Astrocyte (in vitro differentiated cells and primary cell): ENCODE measurements at regions not wholly inside any gene's neighbourhood (a gene's known extent, or its start where the extent isn't known, plus 50 kb on each side); places are given as distances from the start of the nearest gene placed in this dataset.

Experiments
- DNase-seq: peaks from one replicate; pipeline ENCODE4 v3.0.0-alpha.2; 2010; ENCODE audit warnings: low read depth
- FAIRE-seq: peaks from 2 replicates; lab custom pipeline; 2011; peaks lifted over from hg19 to GRCh38; lab: Jason Lieb, UNC
- H2AFZ ChIP-seq: 2 replicates; pipeline ENCODE4 v1.6.0; 2012; ENCODE audit warnings: low read depth, low read length, inconsistent platforms
- H3K27ac ChIP-seq: 2 replicates; pipeline ENCODE4 v1.5.1; 2011; ENCODE audit warnings: low read depth, low read length, inconsistent platforms
- H3K27me3 ChIP-seq: 2 replicates; pipeline ENCODE4 v1.6.0; 2011; ENCODE audit warnings: low read length, inconsistent platforms; ENCODE audit not compliant: insufficient read depth
- H3K36me3 ChIP-seq: 2 replicates; pipeline ENCODE4 v1.5.1; 2011; ENCODE audit warnings: low read length, inconsistent platforms; ENCODE audit not compliant: insufficient read depth
- H3K4me1 ChIP-seq: 2 replicates; pipeline ENCODE4 v1.5.1; 2011; ENCODE audit warnings: low read length, inconsistent platforms; ENCODE audit not compliant: insufficient read depth
- H3K4me2 ChIP-seq: 2 replicates; pipeline ENCODE4 v1.6.0; 2012; ENCODE audit warnings: low read length, inconsistent platforms
- H3K4me3 ChIP-seq: 2 replicates; pipeline ENCODE4 v1.5.1; 2011; ENCODE audit warnings: low read depth, mild to moderate bottlenecking, low read length, inconsistent platforms; ENCODE audit not compliant: insufficient read depth
- H3K79me2 ChIP-seq: 2 replicates; pipeline ENCODE4 v1.6.0; 2012; ENCODE audit warnings: mild to moderate bottlenecking, low read length, inconsistent platforms; ENCODE audit not compliant: insufficient read depth
- H3K9ac ChIP-seq: 2 replicates; pipeline ENCODE4 v1.6.0; 2012; ENCODE audit warnings: mild to moderate bottlenecking, low read length, inconsistent platforms
- H3K9me3 ChIP-seq: 2 replicates; pipeline ENCODE4 v1.5.1; 2012; ENCODE audit warnings: low read depth, mild to moderate bottlenecking, low read length, inconsistent platforms; ENCODE audit not compliant: insufficient read depth
- H4K20me1 ChIP-seq: 2 replicates; pipeline ENCODE4 v1.6.0; 2012; ENCODE audit warnings: low read length, inconsistent platforms; ENCODE audit not compliant: insufficient read depth
- H3K27ac Mint-ChIP-seq: one replicate; pipeline ENCODE4 v1.8.0; 2021; ENCODE audit warnings: mild to moderate bottlenecking, mixed read lengths; ENCODE audit not compliant: unreplicated experiment
- H3K27me3 Mint-ChIP-seq: one replicate; pipeline ENCODE4 v1.8.0; 2021; ENCODE audit warnings: low read depth, mixed read lengths; ENCODE audit not compliant: unreplicated experiment
- H3K36me3 Mint-ChIP-seq: one replicate; pipeline ENCODE4 v1.8.0; 2021; ENCODE audit warnings: low read depth, mixed read lengths; ENCODE audit not compliant: unreplicated experiment
- H3K4me1 Mint-ChIP-seq: one replicate; pipeline ENCODE4 v1.8.0; 2021; ENCODE audit warnings: low read depth, mixed read lengths; ENCODE audit not compliant: unreplicated experiment
- H3K4me3 Mint-ChIP-seq: one replicate; pipeline ENCODE4 v1.8.0; 2021; ENCODE audit warnings: mild to moderate bottlenecking, moderate library complexity, mixed read lengths; ENCODE audit not compliant: unreplicated experiment
- H3K9me3 Mint-ChIP-seq: one replicate; pipeline ENCODE4 v1.8.0; 2021; ENCODE audit warnings: mild to moderate bottlenecking, mixed read lengths; ENCODE audit not compliant: unreplicated experiment
- EZH2 ChIP-seq: IDR thresholded peaks from 2 replicates; pipeline ENCODE4 v1.6.1; 2012; ENCODE audit warnings: mild to moderate bottlenecking, low read length, inconsistent platforms; ENCODE audit not compliant: insufficient read depth
- TF ChIP-seq, protein P1 (sequence below): IDR thresholded peaks from 2 replicates; pipeline ENCODE4 v1.5.1; 2011; ENCODE audit warnings: low read depth, mild to moderate bottlenecking, inconsistent platforms, low read length, moderate library complexity; ENCODE audit not compliant: insufficient read depth

DNA sequence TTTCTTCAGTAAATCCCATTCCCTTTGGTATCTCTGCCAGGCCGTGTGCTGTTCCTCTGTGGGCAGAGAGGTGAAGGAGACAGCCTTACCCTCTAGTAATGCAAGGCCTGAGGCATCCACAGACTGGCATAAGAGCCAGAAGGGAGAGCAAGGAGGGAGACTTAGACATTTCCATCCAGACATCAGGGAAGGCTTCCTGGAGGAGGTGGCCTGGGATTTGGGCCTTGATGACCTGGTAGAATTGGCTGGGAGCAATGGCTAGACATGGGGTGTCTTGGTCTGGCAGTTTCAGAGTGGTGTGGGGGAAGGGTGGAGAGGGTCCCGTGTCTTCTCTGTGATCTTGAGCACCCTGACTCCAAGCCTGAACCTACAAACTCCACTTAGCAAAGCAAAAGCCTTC, 81.8 kb downstream of the RHOB start:
- Histone ChIP-seq H4K20me1 (no peaks in the 10 kb centered on the region), H2AFZ (no peak overlapping the region), H3K9ac (no peak overlapping the region), H3K4me1 (peaks cover 21% of the 10 kb centered on the region), H3K9me3 (no peaks in the 10 kb centered on the region), H3K79me2 (no peaks in the 10 kb centered on the region), H3K4me2 (no peak overlapping the region), H3K36me3 (no peaks in the 10 kb centered on the region), H3K27me3 (no peaks in the 10 kb centered on the region), H3K4me3 (no peak overlapping the region), H3K27ac (no peak overlapping the region)
- Mint-ChIP-seq H3K36me3 (no peaks in the 10 kb centered on the region), H3K9me3 (no peaks in the 10 kb centered on the region), H3K4me3 (no peak overlapping the region), H3K4me1 (peaks cover 24% of the 10 kb centered on the region), H3K27ac (no peak overlapping the region), H3K27me3 (peaks cover 11% of the 10 kb centered on the region)
- no peak for TF ChIP-seq EZH2
- TF ChIP-seq, protein P1, sequence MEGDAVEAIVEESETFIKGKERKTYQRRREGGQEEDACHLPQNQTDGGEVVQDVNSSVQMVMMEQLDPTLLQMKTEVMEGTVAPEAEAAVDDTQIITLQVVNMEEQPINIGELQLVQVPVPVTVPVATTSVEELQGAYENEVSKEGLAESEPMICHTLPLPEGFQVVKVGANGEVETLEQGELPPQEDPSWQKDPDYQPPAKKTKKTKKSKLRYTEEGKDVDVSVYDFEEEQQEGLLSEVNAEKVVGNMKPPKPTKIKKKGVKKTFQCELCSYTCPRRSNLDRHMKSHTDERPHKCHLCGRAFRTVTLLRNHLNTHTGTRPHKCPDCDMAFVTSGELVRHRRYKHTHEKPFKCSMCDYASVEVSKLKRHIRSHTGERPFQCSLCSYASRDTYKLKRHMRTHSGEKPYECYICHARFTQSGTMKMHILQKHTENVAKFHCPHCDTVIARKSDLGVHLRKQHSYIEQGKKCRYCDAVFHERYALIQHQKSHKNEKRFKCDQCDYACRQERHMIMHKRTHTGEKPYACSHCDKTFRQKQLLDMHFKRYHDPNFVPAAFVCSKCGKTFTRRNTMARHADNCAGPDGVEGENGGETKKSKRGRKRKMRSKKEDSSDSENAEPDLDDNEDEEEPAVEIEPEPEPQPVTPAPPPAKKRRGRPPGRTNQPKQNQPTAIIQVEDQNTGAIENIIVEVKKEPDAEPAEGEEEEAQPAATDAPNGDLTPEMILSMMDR: no peak
- FAIRE-seq: no peak
- no peak for DNase-seq

DNA sequence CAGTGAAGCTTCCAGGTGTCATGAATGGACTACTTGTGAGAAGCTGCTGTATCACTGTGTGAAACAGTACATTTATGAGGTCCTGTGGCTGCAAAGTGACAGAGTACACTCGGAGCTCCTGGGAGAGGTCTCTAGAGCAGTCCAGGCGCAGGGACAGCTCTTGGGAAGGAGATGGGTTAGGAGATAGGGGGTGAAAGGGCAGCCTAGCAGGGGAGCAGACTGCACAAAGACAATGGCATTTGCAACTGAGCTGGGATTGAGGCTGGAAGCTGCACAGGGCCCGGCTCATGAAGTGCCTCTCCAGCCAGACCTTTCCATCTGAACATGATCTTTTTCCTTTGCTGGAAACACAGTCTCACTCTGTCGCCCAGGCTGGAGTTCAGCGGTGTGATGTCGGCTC, 83.6 kb downstream of the RHOB start:
- no peak overlapping the region for H3K4me3 Mint-ChIP-seq
- H3K4me2 ChIP-seq: no peak overlapping the region
- DNase-seq (no peak), FAIRE-seq (no peak)
- no peaks in the 10 kb centered on the region for H3K9me3 Mint-ChIP-seq
- no peak overlapping the region for H3K27ac Mint-ChIP-seq
- H3K79me2 ChIP-seq: no peaks in the 10 kb centered on the region
- H3K36me3 Mint-ChIP-seq: no peaks in the 10 kb centered on the region
- peaks cover 11% of the 10 kb centered on the region for H3K4me1 ChIP-seq
- no peak overlapping the region for H3K27ac ChIP-seq
- no peak overlapping the region for H3K9ac ChIP-seq
- no peak overlapping the region for H2AFZ ChIP-seq
- no peaks in the 10 kb centered on the region for H3K9me3 ChIP-seq
- no peaks in the 10 kb centered on the region for H4K20me1 ChIP-seq
- H3K36me3 ChIP-seq: no peaks in the 10 kb centered on the region
- TF ChIP-seq, protein P1: no peak
- no peak for TF ChIP-seq EZH2
- peaks cover 15% of the 10 kb centered on the region for H3K27me3 Mint-ChIP-seq
- H3K4me3 ChIP-seq: no peak overlapping the region
- H3K27me3 ChIP-seq: peaks cover 2% of the 10 kb centered on the region
- H3K4me1 Mint-ChIP-seq: peaks cover 15% of the 10 kb centered on the region

DNA sequence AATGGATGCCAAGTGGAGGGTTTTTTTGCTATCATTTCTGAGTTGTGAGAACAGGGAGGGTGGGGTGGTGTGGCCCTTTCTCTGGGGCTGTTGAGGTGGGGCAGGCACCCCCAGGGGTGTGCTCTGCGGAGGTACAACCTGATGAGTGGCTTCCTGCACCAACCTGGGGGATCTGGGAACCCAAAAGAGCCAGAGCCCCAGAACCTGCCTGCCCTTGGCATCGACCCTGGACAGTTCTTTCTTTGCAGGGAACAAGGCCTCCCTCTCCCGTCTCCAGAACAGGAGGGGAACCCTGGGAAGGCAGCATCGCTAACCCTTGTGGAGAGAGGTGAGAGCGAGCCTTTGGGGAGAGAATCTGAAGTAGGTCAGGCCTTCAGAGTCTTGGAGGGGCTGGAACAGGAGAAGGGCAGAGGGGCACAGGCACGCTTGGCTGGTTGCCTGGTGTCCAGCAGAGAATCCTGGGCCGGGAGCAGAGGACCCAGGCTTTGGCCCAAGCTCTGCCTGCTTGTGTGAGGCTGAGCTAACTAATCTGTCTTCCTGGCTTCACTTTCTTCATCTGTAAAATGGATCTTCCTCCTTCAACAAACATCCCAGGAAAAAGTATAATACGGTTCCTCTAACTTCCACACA, 84.9 kb downstream of the RHOB start:
- Histone ChIP-seq H4K20me1 (no peaks in the 10 kb centered on the region), H3K4me3 (no peak overlapping the region), H3K9me3 (no peaks in the 10 kb centered on the region), H3K79me2 (no peaks in the 10 kb centered on the region), H3K27ac (no peak overlapping the region), H3K27me3 (peaks cover 2% of the 10 kb centered on the region), H3K9ac (no peak overlapping the region), H3K36me3 (no peaks in the 10 kb centered on the region), H3K4me2 (no peak overlapping the region), H3K4me1 (peaks cover 4% of the 10 kb centered on the region), H2AFZ (no peak overlapping the region)
- Mint-ChIP-seq H3K9me3 (no peaks in the 10 kb centered on the region), H3K4me1 (peaks cover 6% of the 10 kb centered on the region), H3K27ac (no peak overlapping the region), H3K27me3 (peaks cover 15% of the 10 kb centered on the region), H3K4me3 (no peak overlapping the region), H3K36me3 (no peaks in the 10 kb centered on the region)
- FAIRE-seq (no peak), DNase-seq (no peak)
- TF ChIP-seq EZH2: no peak
- TF ChIP-seq, protein P1: no peak
